ENCODE measurements at regions not wholly inside any gene's neighbourhood (a gene's known extent, or its start where the extent isn't known, plus 50 kb on each side); places are given as distances from the start of the nearest gene placed in this dataset.

- TF ChIP-seq TCF12 (IDR thresholded peaks at IDR 0.05) = no peak
- no peak for TF ChIP-seq TEAD4 (IDR thresholded peaks at IDR 0.05; ENCODE audit: borderline replicate concordance, insufficient read depth)
Measured at GRCh38 chr14:42173206-42173605, 566.5 kb downstream of the LRFN5 start.

Data from SK-N-SH (cell line).